IMR-90 (cell line): ENCODE measurements at regions not wholly inside any gene's neighbourhood (a gene's known extent, or its start where the extent isn't known, plus 50 kb on each side); places are given as distances from the start of the nearest gene placed in this dataset.

ENCODE experiments used
- ATAC-seq: fragments of 200-7000 bp; cut with Tn5 transposase; 2 replicates; pipeline ENCODE4 v1.9.1; 2020; ENCODE audit warnings: low read depth, mild to moderate bottlenecking, moderate library complexity
- BruUV-seq: library from RNA; stranded (reverse); fragments of 400-500 nt; replicated peaks from 2 replicates; lab custom pipeline; 2021; lab: Mats Ljungman, UMichigan
- CTCF ChIA-PET: fragments of 300-600 bp; formaldehyde crosslinking; extraction: SDS; loops from one replicate; lab custom pipeline; 2021; ENCODE audit warnings: antibody characterized with exemption; lab: Yijun Ruan, JAX
- POLR2A ChIA-PET: fragments of 300-600 bp; sonication (Branson Sonifier 250); formaldehyde crosslinking; loops from one replicate; lab custom pipeline; 2022; ENCODE audit warnings: antibody characterized with exemption; ENCODE audit not compliant: unreplicated experiment; lab: Charles Lee
- DNase-seq: peaks from one replicate; pipeline ENCODE4 v3.0.0; 2013
- H2AFZ ChIP-seq: replicated peaks from 2 replicates; pipeline ENCODE3; 2013; ENCODE audit warnings: low read length, mild to moderate bottlenecking; ENCODE audit not compliant: poor library complexity
- H2AK5ac ChIP-seq: 2 replicates; pipeline ENCODE4 v1.6.1; 2013; ENCODE audit warnings: low read depth, low read length, inconsistent platforms
- H2AK9ac ChIP-seq: replicated peaks from 2 replicates; pipeline ENCODE3; 2013; ENCODE audit warnings: mild to moderate bottlenecking, low read depth, low read length, moderate library complexity; ENCODE audit not compliant: poor library complexity
- H2BK120ac ChIP-seq: 2 replicates; pipeline ENCODE4 v1.6.1; 2013; ENCODE audit warnings: low read depth, low read length, inconsistent platforms
- H2BK15ac ChIP-seq: 3 replicates; pipeline ENCODE4 v1.6.1; 2013; ENCODE audit warnings: low read depth, low read length, inconsistent platforms
- H2BK20ac ChIP-seq: 2 replicates; pipeline ENCODE4 v1.6.1; 2013; ENCODE audit warnings: low read depth, mild to moderate bottlenecking, inconsistent platforms, low read length, moderate library complexity
- H2BK5ac ChIP-seq: 2 replicates; pipeline ENCODE4 v1.6.1; 2013; ENCODE audit warnings: mild to moderate bottlenecking, low read depth, low read length, inconsistent platforms; ENCODE audit not compliant: poor library complexity, severe bottlenecking
- H3K14ac ChIP-seq: replicated peaks from 2 replicates; pipeline ENCODE4 v1.6.1; 2013; ENCODE audit warnings: low read depth, low read length, inconsistent platforms
- H3K18ac ChIP-seq: 2 replicates; pipeline ENCODE4 v1.6.1; 2013; ENCODE audit warnings: low read depth, low read length, control low read depth
- H3K23ac ChIP-seq: 2 replicates; pipeline ENCODE4 v1.6.1; 2013; ENCODE audit warnings: low read depth, low read length, inconsistent platforms
- H3K27ac ChIP-seq: 2 replicates; pipeline ENCODE4 v1.5.1; 2013; ENCODE audit warnings: mild to moderate bottlenecking, control low read depth, low read length; ENCODE audit not compliant: insufficient read depth
- H3K27me3 ChIP-seq: 2 replicates; pipeline ENCODE4 v1.6.1; 2013; ENCODE audit warnings: low read length; ENCODE audit not compliant: control insufficient read depth, insufficient read depth
- H3K36me3 ChIP-seq: 2 replicates; pipeline ENCODE4 v1.6.1; 2013; ENCODE audit warnings: low read length, mixed read lengths; ENCODE audit not compliant: control insufficient read depth, insufficient read depth
- H3K4ac ChIP-seq: 2 replicates; pipeline ENCODE4 v1.6.1; 2013; ENCODE audit warnings: low read depth, low read length, inconsistent platforms
- H3K4me1 ChIP-seq: 2 replicates; pipeline ENCODE4 v1.6.1; 2013; ENCODE audit warnings: low read length, mixed read lengths; ENCODE audit not compliant: control insufficient read depth, insufficient read depth
- H3K4me2 ChIP-seq: 2 replicates; pipeline ENCODE4 v1.6.1; 2013; ENCODE audit warnings: low read depth, mild to moderate bottlenecking, control low read depth, low read length, moderate library complexity
- H3K4me3 ChIP-seq: 2 replicates; pipeline ENCODE4 v1.5.1; 2013; ENCODE audit warnings: low read depth, mild to moderate bottlenecking, control low read depth, low read length, moderate library complexity; ENCODE audit not compliant: insufficient read depth
- H3K56ac ChIP-seq: 2 replicates; pipeline ENCODE4 v1.6.1; 2013; ENCODE audit warnings: low read length, inconsistent platforms; ENCODE audit not compliant: insufficient read depth; ENCODE audit errors: extremely low read depth
- H3K79me1 ChIP-seq, 2 experiments: 2 replicates each; pipeline ENCODE4 v1.6.1; 2013; ENCODE audit warnings: low read length in 2 of 2, inconsistent platforms in 1 of 2, low read depth in 1 of 2
- H3K9ac ChIP-seq: 2 replicates; pipeline ENCODE4 v1.6.1; 2013; ENCODE audit warnings: low read depth, low read length, control low read depth
- H3K9me1 ChIP-seq: 2 replicates; pipeline ENCODE4 v1.6.1; 2013; ENCODE audit warnings: low read length, inconsistent platforms; ENCODE audit not compliant: insufficient read depth
- H3K9me3 ChIP-seq: 2 replicates; pipeline ENCODE4 v1.6.1; 2013; ENCODE audit warnings: low read length; ENCODE audit not compliant: control insufficient read depth, insufficient read depth
- H4K20me1 ChIP-seq: 2 replicates; pipeline ENCODE4 v1.6.1; 2013; ENCODE audit warnings: low read length, inconsistent platforms; ENCODE audit not compliant: insufficient read depth
- H4K5ac ChIP-seq: 2 replicates; pipeline ENCODE4 v1.6.1; 2013; ENCODE audit warnings: mild to moderate bottlenecking, low read depth, low read length, control low read depth
- H4K8ac ChIP-seq, 2 experiments: 2 replicates each; pipeline ENCODE4 v1.6.1; 2013; ENCODE audit warnings: low read depth in 2 of 2, low read length in 2 of 2, control low read depth in 1 of 2, inconsistent platforms in 1 of 2
- H4K91ac ChIP-seq: 2 replicates; pipeline ENCODE4 v1.6.1; 2013; ENCODE audit warnings: low read depth, low read length, inconsistent platforms; ENCODE audit not compliant: insufficient read depth
- BHLHE40 ChIP-seq: fragments of 150-350 bp; IDR thresholded peaks from 2 replicates; pipeline ENCODE4 v1.6.1; 2016; ENCODE audit warnings: mild to moderate bottlenecking, low read depth, low read length
- CEBPB ChIP-seq: IDR thresholded peaks from 2 replicates; pipeline ENCODE4 v1.6.1; 2012; ENCODE audit warnings: low read depth, low read length, improper control_type of control experiment
- FOS ChIP-seq: fragments of 150-350 bp; IDR thresholded peaks from 2 replicates; pipeline ENCODE4 v1.6.1; 2016; ENCODE audit warnings: low read depth, low read length
- MAZ ChIP-seq: IDR thresholded peaks from 2 replicates; pipeline ENCODE4 v1.6.1; 2012; ENCODE audit warnings: low read depth, mild to moderate bottlenecking, low read length, improper control_type of control experiment, moderate library complexity, borderline replicate concordance
- MXI1 ChIP-seq: IDR thresholded peaks from 2 replicates; pipeline ENCODE4 v1.6.1; 2012; ENCODE audit warnings: low read depth, mild to moderate bottlenecking, low read length, moderate library complexity, borderline replicate concordance
- NFE2L2 ChIP-seq: fragments of 150-350 bp; IDR thresholded peaks from 2 replicates; pipeline ENCODE4 v1.6.1; 2016; ENCODE audit warnings: low read depth, mild to moderate bottlenecking, low read length
- POLR2A ChIP-seq: IDR thresholded peaks from 2 replicates; pipeline ENCODE4 v1.6.1; 2012; ENCODE audit warnings: mild to moderate bottlenecking, low read depth, low read length
- RAD21 ChIP-seq: IDR thresholded peaks from 2 replicates; pipeline ENCODE4 v1.6.1; 2012; ENCODE audit warnings: low read length, improper control_type of control experiment
- RFX5 ChIP-seq: IDR thresholded peaks from 2 replicates; pipeline ENCODE4 v1.8.0; 2012; ENCODE audit warnings: low read depth, mild to moderate bottlenecking, low read length, moderate library complexity
- SMC3 ChIP-seq: fragments of 150-350 bp; IDR thresholded peaks from 2 replicates; pipeline ENCODE4 v1.6.1; 2016; ENCODE audit warnings: low read depth, mild to moderate bottlenecking, antibody characterized with exemption, low read length, moderate library complexity
- WGBS, 2 experiments: methylation state at CpG; one replicate each; pipeline versions ENCODE4 v1.1.5 to v1.1.7; 2013; ENCODE audit warnings: missing lambda C conversion rate in 2 of 2; ENCODE audit not compliant: insufficient read length in 1 of 2; ENCODE audit errors: extremely low coverage in 2 of 2; 5-methylcytosine and 5-hydroxymethylcytosine counted together
- dilution Hi-C: fragments of 300-500 bp; cut with HindIII; formaldehyde crosslinking; loops from one replicate; pipeline ENCODE4 v1.14.3; 2018; ENCODE audit warnings: low sequenced_read_pairs; ENCODE audit not compliant: unreplicated experiment
- in situ Hi-C: fragments of 300-500 bp; cut with MboI; formaldehyde crosslinking; loops from 3 replicates; pipeline ENCODE4 v1.14.3; 2019; ENCODE audit warnings: low sequenced_read_pairs, inconsistent platforms, mixed read lengths
- intact Hi-C: fragments of 100-400 bp; cut with micrococcal nuclease; formaldehyde crosslinking; loops from 2 replicates; pipeline ENCODE4 v1.10.0; 2022
- TF ChIP-seq, protein P1 (sequence below): conservative IDR thresholded peaks from 2 replicates; pipeline ENCODE4 v1.5.1; 2012; ENCODE audit warnings: mild to moderate bottlenecking, low read depth, low read length, improper control_type of control experiment
- TF ChIP-seq, protein P2 (sequence below): fragments of 150-350 bp; IDR thresholded peaks from 2 replicates; pipeline ENCODE4 v1.6.1; 2016; ENCODE audit warnings: low read depth, mild to moderate bottlenecking, low read length, moderate library complexity, borderline replicate concordance

DNA sequence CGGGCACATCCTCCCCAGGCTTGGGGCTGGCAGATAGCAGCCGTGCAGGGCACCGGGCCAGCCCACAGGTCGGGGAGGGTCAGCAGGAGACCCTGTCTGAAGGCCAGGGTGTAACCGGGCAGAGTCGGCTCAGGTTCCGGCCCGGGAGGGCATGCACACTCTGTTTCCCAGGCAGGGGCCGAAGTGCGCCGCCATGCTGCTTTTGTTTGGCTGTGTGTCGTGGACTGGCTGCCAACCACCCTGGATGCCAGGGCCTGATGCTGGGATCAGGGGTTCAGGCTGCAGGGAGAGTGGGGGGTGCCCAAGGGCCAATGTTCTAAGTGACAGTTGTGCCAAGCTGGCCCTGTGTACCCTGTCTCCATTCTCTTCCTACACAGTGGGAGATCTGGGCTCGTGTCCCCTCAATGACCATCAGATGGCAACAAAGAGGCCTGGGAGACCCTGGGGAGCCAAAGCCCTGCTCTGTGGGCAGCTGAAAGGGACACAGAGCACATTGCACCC, 120.9 kb upstream of the B3GAT1 start:
- intact Hi-C loops: no loop called here
- no peak overlapping the region for H3K18ac ChIP-seq
- no peak overlapping the region for H4K5ac ChIP-seq
- DNase-seq (no peak), ATAC-seq (no peak)
- no peak overlapping the region for H3K4me3 ChIP-seq
- H2BK5ac ChIP-seq: no peak overlapping the region
- H3K36me3 ChIP-seq: no peaks in the 10 kb centered on the region
- no peak overlapping the region for H2BK120ac ChIP-seq
- no peak overlapping the region for H3K4me2 ChIP-seq
- BruUV-seq: no TSS peak
- no peaks in the 10 kb centered on the region for H3K4me1 ChIP-seq
- no peak overlapping the region for H2BK20ac ChIP-seq
- TF ChIP-seq RFX5 (no peak), MXI1 (no peak), MAZ (no peak), POLR2A (no peak), RAD21 (no peak), FOS (no peak), NFE2L2 (no peak), CEBPB (no peak), BHLHE40 (no peak), SMC3 (no peak)
- TF ChIP-seq, protein P1, sequence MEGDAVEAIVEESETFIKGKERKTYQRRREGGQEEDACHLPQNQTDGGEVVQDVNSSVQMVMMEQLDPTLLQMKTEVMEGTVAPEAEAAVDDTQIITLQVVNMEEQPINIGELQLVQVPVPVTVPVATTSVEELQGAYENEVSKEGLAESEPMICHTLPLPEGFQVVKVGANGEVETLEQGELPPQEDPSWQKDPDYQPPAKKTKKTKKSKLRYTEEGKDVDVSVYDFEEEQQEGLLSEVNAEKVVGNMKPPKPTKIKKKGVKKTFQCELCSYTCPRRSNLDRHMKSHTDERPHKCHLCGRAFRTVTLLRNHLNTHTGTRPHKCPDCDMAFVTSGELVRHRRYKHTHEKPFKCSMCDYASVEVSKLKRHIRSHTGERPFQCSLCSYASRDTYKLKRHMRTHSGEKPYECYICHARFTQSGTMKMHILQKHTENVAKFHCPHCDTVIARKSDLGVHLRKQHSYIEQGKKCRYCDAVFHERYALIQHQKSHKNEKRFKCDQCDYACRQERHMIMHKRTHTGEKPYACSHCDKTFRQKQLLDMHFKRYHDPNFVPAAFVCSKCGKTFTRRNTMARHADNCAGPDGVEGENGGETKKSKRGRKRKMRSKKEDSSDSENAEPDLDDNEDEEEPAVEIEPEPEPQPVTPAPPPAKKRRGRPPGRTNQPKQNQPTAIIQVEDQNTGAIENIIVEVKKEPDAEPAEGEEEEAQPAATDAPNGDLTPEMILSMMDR: no peak
- TF ChIP-seq, protein P2, sequence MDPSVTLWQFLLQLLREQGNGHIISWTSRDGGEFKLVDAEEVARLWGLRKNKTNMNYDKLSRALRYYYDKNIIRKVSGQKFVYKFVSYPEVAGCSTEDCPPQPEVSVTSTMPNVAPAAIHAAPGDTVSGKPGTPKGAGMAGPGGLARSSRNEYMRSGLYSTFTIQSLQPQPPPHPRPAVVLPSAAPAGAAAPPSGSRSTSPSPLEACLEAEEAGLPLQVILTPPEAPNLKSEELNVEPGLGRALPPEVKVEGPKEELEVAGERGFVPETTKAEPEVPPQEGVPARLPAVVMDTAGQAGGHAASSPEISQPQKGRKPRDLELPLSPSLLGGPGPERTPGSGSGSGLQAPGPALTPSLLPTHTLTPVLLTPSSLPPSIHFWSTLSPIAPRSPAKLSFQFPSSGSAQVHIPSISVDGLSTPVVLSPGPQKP: no peak
- H4K8ac ChIP-seq: no peak overlapping the region
- H3K56ac ChIP-seq: no peak overlapping the region
- dilution Hi-C loops: no loop called here
- no peak overlapping the region for H2AFZ ChIP-seq
- no peak overlapping the region for H3K14ac ChIP-seq
- no peaks in the 10 kb centered on the region for H3K79me1 ChIP-seq
- H2BK15ac ChIP-seq: no peak overlapping the region
- no peak overlapping the region for H2AK9ac ChIP-seq
- 44% methylated on average over 2 of the region's 13 CpGs; no CpG with 5 or more reads in 1 of the 2 experiments for WGBS, 2 experiments
- H3K27me3 ChIP-seq: no peaks in the 10 kb centered on the region
- no peak overlapping the region for H3K4ac ChIP-seq
- H3K9ac ChIP-seq: no peak overlapping the region
- in situ Hi-C loops: no loop called here
- no peaks in the 10 kb centered on the region for H4K20me1 ChIP-seq
- no peaks in the 10 kb centered on the region for H3K9me1 ChIP-seq
- no peak overlapping the region for H4K91ac ChIP-seq
- H3K9me3 ChIP-seq: peaks cover 61% of the 10 kb centered on the region
- H3K23ac ChIP-seq: no peak overlapping the region
- POLR2A ChIA-PET: no interaction called here
- H3K27ac ChIP-seq: no peak overlapping the region
- no peak overlapping the region for H2AK5ac ChIP-seq
- CTCF ChIA-PET: no interaction called here
